GM21381 (cell line): ENCODE measurements at regions not wholly inside any gene's neighbourhood (a gene's known extent, or its start where the extent isn't known, plus 50 kb on each side); places are given as distances from the start of the nearest gene placed in this dataset.

Source experiments
- ATAC-seq: cut with Tn5 transposase; IDR thresholded peaks from one replicate; pipeline ENCODE4 v1.9.1; 2021; ENCODE audit warnings: mild to moderate bottlenecking, moderate library complexity; ENCODE audit not compliant: unreplicated experiment

- ATAC-seq: no peak
Observed at GRCh38 chr5:61683148-61683547, 351.1 kb downstream of the ZSWIM6 start.

- no peak for ATAC-seq
Observed at GRCh38 chr5:61683926-61684325, 351.9 kb downstream of the ZSWIM6 start.

DNA sequence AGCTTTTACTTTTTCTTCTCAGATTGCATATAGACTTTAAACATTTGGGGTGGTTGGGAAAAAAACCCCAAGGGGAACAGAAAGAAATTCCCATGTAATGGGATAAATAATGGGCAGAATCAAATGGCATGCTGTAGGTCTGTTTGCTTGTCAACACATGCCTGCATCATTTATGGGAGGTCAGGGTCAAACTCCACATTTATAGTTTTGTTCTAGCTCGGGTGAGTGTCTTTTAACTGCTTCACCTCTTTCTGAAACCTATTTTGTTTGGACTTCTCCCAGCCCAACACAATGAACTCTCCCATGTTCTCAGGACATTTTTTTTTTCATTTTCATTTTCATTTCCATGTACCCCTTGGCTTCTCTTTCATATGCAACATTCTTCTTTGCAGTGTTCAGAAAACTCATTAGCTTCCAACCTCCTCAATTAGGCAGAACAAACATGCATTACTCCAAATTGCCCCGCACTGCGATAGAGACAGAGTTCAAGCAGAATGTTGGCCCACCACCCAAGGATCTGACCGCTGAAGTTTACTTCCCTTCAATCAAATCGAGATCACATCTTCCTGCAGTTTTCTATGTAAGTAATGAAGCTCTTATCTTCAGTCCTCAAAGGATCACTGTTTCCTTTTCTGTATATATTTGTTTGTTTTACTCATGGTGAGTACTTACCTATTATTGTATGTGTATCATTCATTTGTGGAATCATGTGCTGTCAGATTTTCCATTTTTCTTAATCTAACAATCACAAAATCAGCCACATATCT lies 354.6 kb downstream of the ZSWIM6 start:
- no peak for ATAC-seq

- no peak for ATAC-seq
Observed at GRCh38 chr5:61687371-61687770, 355.3 kb downstream of the ZSWIM6 start.

DNA sequence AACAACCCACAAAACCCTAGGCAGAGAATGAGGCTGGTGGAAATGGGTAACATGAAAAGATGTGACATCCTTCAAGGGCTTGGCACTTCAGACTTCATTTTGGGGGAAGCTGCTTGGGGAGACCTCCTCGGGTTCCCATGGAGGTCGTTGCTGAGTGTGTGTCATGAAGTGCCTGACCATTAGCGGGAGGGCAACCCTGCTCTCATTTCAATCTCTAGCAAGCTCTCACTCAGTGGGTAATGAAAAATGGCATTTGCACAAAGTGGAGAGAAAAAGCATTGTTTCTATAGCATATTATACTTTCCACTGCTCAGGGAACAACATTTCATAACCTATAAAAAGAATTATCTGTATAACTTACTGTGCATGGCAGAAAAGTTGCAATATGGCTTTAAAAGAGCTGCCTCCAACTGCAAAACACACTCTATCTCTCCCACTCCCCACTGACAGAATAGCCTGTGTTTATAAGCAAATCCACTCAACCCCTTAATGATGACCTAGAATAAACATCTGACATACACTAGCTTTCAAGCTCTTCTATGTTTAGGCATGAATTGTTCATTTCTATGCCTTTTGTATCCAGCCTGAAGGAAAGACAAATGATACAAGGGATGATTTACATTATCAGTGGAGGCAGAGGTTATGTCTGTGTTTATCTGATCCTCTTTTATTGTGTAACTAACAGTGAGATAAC lies 357.2 kb downstream of the ZSWIM6 start:
- no peak for ATAC-seq

- ATAC-seq: no peak
Observed at GRCh38 chr5:61697809-61698558, 365.9 kb downstream of the ZSWIM6 start.

DNA sequence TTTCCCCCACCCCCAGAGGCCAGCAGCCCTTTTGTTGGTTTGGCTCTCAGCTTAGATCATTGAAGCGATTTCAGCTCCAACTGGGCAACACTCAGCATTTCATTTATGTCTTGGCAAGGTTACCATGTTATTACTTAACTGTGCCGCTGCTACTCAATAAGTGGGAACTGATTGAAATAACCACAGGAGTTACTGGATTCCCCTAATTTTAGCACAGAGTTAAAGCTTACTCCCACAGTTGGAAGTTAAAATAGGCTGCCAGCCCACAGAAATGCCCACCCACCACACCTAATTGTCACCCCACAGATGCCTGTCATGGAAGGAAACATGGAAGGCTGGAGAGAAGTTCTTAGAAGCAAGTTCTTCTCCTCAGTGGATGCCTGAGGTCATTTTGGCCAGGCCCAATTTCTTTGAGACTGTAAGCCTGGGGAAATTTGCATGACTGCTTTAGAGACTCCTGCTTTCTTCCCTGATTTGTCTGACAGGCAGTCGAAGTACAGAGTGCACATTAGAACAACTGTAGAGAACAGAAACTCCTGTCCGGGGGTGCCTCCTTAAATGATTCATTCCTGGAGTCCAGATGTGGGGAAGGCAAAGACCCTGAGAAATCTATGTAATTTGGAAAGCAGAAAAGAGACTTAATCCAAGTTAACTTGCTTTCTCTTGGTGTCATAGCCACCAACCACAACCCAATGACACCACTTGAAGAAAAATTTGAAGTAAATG lies 370.0 kb downstream of the ZSWIM6 start:
- peak; percentile 74 for ATAC-seq

GRCh38 chr5:61702784-61703183 lies 370.7 kb downstream of the ZSWIM6 start:
- ATAC-seq: peak; percentile 11

- no peak for ATAC-seq
Observed at GRCh38 chr5:61704289-61704688, 372.2 kb downstream of the ZSWIM6 start.

GRCh38 chr5:61706751-61707150 lies 374.7 kb downstream of the ZSWIM6 start:
- no peak for ATAC-seq

DNA sequence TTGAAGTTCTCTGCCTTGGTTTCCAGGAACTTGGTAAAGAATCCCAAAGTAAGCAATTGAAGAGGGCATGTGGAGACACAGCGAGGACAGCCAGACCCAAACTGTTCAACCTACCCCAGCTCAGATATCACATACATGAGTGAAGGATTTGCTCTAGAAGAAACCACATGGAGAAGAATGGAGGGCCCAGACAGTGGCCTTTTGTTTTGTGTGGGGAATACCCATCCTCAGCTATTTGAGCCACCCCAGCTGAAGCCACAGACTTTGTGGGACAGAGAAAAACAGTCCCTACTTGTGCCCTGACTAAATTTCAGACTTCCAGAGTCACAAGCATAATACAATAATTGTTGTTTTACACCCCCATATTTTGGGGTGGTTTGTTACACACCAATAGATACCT lies 387.1 kb downstream of the ZSWIM6 start:
- no peak for ATAC-seq

GRCh38 chr5:61720829-61721228 lies 388.8 kb downstream of the ZSWIM6 start:
- no peak for ATAC-seq

DNA sequence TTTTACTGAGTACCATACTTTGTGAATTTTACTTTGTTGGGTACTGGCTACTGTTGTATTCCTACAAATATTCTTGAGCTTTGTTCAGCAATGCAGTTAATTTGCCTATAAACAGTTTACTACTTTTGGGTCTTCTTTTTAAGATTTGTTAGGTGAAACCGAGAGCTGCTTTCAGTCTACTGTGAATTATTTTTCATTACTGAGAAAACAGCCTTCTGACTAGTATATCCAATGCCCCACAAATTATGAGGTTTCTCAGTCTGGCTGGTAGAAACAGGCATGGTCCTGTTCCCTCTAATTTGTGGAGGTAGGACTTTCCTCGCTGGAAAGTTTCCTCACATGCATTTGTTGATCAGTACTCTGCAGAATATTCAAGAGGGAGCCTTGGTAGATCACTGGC lies 392.0 kb downstream of the ZSWIM6 start:
- no peak for ATAC-seq

GRCh38 chr5:61728287-61728686 lies 396.2 kb downstream of the ZSWIM6 start:
- ATAC-seq: no peak

- no peak for ATAC-seq
Observed at GRCh38 chr5:61730866-61731265, 398.8 kb downstream of the ZSWIM6 start.

DNA sequence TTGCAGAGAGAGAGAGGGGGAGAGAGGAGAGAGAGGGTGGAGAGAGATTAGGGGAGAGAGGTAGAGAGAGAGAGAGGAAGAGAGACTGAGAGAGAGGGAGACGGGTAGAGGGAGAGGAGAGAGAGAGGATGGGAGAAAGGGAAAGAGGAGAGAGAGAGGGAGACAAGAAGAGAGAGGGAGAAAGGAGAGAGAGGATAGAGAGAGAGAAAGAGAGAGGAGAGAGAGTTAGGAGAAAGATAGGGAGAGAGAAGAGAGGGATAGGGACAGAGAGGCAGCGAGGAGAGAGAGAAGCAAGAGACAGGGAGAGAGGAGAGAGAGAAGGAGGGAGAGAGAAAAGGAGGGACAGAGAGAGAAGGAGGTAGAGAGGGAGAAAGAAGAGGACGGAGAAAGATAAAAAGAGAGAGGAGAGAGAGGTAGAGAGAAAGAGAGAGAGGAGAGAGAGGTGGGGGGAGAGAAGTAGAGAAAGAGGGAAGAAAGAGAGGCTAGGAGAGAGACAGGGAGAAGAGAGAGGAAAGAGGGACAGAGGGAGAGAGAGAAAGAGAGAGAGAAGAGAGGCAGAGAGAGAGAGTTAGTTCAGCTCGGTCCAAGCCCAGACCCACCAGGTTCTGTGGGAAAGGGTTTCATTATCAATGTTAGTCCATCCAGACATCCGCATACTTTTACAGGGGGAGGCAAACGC lies 399.3 kb downstream of the ZSWIM6 start:
- no peak for ATAC-seq

DNA sequence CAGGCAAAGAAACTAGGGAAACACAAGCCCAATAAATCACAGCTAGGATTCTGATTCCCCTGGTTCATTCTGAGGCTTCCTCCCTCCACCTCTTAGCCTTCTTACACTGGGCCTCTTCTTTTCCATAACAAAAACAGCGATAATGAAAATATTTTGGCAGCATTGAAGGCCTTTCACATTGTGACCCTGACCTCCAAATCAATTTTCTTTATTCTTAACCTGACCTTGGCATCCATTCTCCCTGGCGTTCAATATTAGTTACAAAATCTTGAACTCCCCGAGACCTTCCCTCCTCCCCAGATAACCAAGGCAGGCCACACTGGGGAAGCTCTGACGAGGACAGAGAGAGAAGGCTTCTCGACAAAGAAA lies 399.9 kb downstream of the ZSWIM6 start:
- no peak for ATAC-seq

- ATAC-seq: no peak
Observed at GRCh38 chr5:61732369-61732768, 400.3 kb downstream of the ZSWIM6 start.

- ATAC-seq: no peak
Observed at GRCh38 chr5:61732796-61733195, 400.7 kb downstream of the ZSWIM6 start.

GRCh38 chr5:61734001-61734400 lies 401.9 kb downstream of the ZSWIM6 start:
- no peak for ATAC-seq

DNA sequence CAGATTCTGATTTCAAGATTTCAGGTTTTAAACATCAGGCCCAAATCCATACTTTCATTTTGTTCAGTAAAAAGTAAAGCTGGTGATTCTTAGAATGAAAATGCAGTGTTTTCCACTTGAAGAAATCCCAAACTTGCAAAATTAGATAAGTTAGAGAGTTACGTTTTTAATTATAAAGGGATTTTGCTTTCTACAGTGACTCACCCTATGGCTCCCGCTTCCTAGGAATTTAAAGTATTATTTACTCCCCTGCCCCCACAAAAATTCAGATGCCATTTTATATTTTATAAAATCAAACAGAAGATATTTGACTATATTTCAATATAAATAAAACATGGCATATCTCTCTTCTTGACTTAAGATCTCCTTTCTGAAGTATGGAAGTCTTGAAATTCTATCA lies 402.9 kb downstream of the ZSWIM6 start:
- ATAC-seq: no peak
